Lower leg skin (tissue), 3 donors: ENCODE measurements at regions not wholly inside any gene's neighbourhood (a gene's known extent, or its start where the extent isn't known, plus 50 kb on each side); places are given as distances from the start of the nearest gene placed in this dataset.

Experiments
- CTCF ChIP-seq, 3 donors: fragments of 450-650 bp; IDR thresholded peaks; one replicate each; pipeline ENCODE4 v1.5.1; 2016; ENCODE audit warnings: antibody characterized with exemption in 3 of 3, mild to moderate bottlenecking in 3 of 3, moderate library complexity in 2 of 3
- POLR2A ChIP-seq, 2 donors: fragments of 450-650 bp; IDR thresholded peaks; one replicate each; pipeline ENCODE4 v1.6.1; 2016 to 2017; ENCODE audit warnings: antibody characterized with exemption in 2 of 2, mild to moderate bottlenecking in 1 of 2, moderate library complexity in 1 of 2

GRCh38 chr4:167786504-167786903 lies 305.8 kb upstream of the ANXA10 start:
- TF ChIP-seq CTCF (IDR thresholded peaks at IDR 0.05) (no peak), POLR2A (IDR thresholded peaks at IDR 0.05) (no peak)
